8988T (cell line): ENCODE measurements at regions not wholly inside any gene's neighbourhood (a gene's known extent, or its start where the extent isn't known, plus 50 kb on each side); places are given as distances from the start of the nearest gene placed in this dataset.

ENCODE experiments used
- DNase-seq: peaks from one replicate; pipeline ENCODE4 v3.0.0; 2011

GRCh38 chr20:6482486-6482885 is 285.0 kb upstream of the BMP2 start:
- DNase-seq: no peak

GRCh38 chr20:6480328-6481200 is 286.9 kb upstream of the BMP2 start:
- DNase-seq: no peak

- no peak for DNase-seq
Measured at GRCh38 chr20:6473197-6473596, 294.3 kb upstream of the BMP2 start.

- DNase-seq: no peak
Measured at GRCh38 chr20:6471871-6472270, 295.6 kb upstream of the BMP2 start.

GRCh38 chr20:6471110-6471647 is 296.3 kb upstream of the BMP2 start:
- DNase-seq: no peak

- DNase-seq: no peak
Measured at GRCh38 chr20:6469695-6470094, 297.8 kb upstream of the BMP2 start.

GRCh38 chr20:6468423-6469116 is 298.9 kb upstream of the BMP2 start:
- DNase-seq: no peak

- DNase-seq: no peak
Measured at GRCh38 chr20:6467562-6467961, 299.9 kb upstream of the BMP2 start.

GRCh38 chr20:6466075-6466810 is 301.2 kb upstream of the BMP2 start:
- DNase-seq: no peak

GRCh38 chr20:6450841-6451240 is 316.6 kb upstream of the BMP2 start:
- no peak for DNase-seq

GRCh38 chr20:6440443-6440799 is 317.6 kb upstream of the FERMT1 start:
- no peak for DNase-seq

- no peak for DNase-seq
Measured at GRCh38 chr20:6439737-6440442, 317.1 kb upstream of the FERMT1 start.

- no peak for DNase-seq
Measured at GRCh38 chr20:6434131-6434530, 311.3 kb upstream of the FERMT1 start.

- no peak for DNase-seq
Measured at GRCh38 chr20:6430381-6430780, 307.6 kb upstream of the FERMT1 start.

- no peak for DNase-seq
Measured at GRCh38 chr20:6426287-6426891, 303.6 kb upstream of the FERMT1 start.

GRCh38 chr20:6421321-6422248 is 298.8 kb upstream of the FERMT1 start:
- DNase-seq: no peak

- no peak for DNase-seq
Measured at GRCh38 chr20:6420336-6420735, 297.5 kb upstream of the FERMT1 start.

- no peak for DNase-seq
Measured at GRCh38 chr20:6418732-6419131, 295.9 kb upstream of the FERMT1 start.

GRCh38 chr20:6416371-6416770 is 293.5 kb upstream of the FERMT1 start:
- no peak for DNase-seq

GRCh38 chr20:6411651-6412050 is 288.8 kb upstream of the FERMT1 start:
- no peak for DNase-seq

GRCh38 chr20:6410721-6411120 is 287.9 kb upstream of the FERMT1 start:
- no peak for DNase-seq
